ENCODE measurements at regions not wholly inside any gene's neighbourhood (a gene's known extent, or its start where the extent isn't known, plus 50 kb on each side); places are given as distances from the start of the nearest gene placed in this dataset.

DNA sequence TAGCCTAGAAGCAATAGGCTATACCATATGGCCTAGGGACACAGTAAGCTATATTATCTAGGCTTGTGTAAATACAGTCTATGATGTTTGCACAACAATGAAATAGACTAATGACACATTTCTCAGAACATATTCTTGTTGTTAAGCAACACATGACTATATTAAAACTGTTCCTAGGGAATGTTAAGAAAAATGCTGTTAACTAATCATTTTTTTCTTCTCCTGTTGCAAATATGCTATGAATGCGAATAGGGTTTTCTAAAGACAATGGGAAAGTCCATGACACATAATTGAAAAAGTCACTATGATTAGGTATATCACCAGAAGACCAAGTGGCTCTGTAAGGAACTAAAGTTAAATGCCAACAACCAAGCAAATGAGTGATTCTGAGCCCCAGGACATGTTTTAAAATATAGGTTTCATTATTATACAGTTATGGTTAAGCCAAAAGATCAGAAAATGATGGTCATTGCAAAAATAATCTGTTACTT, 454.0 kb upstream of the SORCS1 start:
- no peak for TF ChIP-seq EZH2 (IDR thresholded peaks at IDR 0.05; ENCODE audit: low read length, missing control alignments)
- TF ChIP-seq, protein P1, sequence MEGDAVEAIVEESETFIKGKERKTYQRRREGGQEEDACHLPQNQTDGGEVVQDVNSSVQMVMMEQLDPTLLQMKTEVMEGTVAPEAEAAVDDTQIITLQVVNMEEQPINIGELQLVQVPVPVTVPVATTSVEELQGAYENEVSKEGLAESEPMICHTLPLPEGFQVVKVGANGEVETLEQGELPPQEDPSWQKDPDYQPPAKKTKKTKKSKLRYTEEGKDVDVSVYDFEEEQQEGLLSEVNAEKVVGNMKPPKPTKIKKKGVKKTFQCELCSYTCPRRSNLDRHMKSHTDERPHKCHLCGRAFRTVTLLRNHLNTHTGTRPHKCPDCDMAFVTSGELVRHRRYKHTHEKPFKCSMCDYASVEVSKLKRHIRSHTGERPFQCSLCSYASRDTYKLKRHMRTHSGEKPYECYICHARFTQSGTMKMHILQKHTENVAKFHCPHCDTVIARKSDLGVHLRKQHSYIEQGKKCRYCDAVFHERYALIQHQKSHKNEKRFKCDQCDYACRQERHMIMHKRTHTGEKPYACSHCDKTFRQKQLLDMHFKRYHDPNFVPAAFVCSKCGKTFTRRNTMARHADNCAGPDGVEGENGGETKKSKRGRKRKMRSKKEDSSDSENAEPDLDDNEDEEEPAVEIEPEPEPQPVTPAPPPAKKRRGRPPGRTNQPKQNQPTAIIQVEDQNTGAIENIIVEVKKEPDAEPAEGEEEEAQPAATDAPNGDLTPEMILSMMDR (conservative IDR thresholded peaks at IDR 0.05 in 1 of 2, IDR thresholded peaks at IDR 0.05 in 1 of 2; ENCODE audit: low read depth in 1 of 2, low read length in 2 of 2): no peak
- H3K9ac ChIP-seq (ENCODE audit: insufficient read depth, low read length): no peak overlapping the region
- H3K4me3 ChIP-seq (replicated peaks in 1 of 4; ENCODE audit: control extremely low read depth in 1 of 4, insufficient read depth in 1 of 4, low read depth in 3 of 4, low read length in 4 of 4): no peak overlapping the region
- no peaks in the 10 kb centered on the region for H3K4me1 ChIP-seq (ENCODE audit: control insufficient read depth, extremely low read depth, insufficient read depth, low read length)
- H3K4me2 ChIP-seq (ENCODE audit: extremely low read depth, insufficient read depth, low read length): no peak overlapping the region
- H4K20me1 ChIP-seq (ENCODE audit: control insufficient read depth, extremely low read depth, insufficient read depth, low read length): no peaks in the 10 kb centered on the region
- H3K36me3 ChIP-seq (ENCODE audit: control insufficient read depth, insufficient read depth, low read length): no peaks in the 10 kb centered on the region
- peak in 1 of 2 donors; percentile 9 for DNase-seq (ENCODE audit: low read depth in 2 of 2)
- no peak overlapping the region for H3K27ac ChIP-seq (ENCODE audit: insufficient read depth, low read length)
- no peaks in the 10 kb centered on the region for H3K79me2 ChIP-seq (ENCODE audit: control insufficient read depth, insufficient read depth, low read length)
- no peaks in the 10 kb centered on the region for H3K27me3 ChIP-seq (ENCODE audit: control insufficient read depth, insufficient read depth, low read length)
- H3K9me3 ChIP-seq (ENCODE audit: control insufficient read depth, insufficient read depth, low read depth, low read length): no peaks in the 10 kb centered on the region
- no peak overlapping the region for H2AFZ ChIP-seq (ENCODE audit: low read length)

DNA sequence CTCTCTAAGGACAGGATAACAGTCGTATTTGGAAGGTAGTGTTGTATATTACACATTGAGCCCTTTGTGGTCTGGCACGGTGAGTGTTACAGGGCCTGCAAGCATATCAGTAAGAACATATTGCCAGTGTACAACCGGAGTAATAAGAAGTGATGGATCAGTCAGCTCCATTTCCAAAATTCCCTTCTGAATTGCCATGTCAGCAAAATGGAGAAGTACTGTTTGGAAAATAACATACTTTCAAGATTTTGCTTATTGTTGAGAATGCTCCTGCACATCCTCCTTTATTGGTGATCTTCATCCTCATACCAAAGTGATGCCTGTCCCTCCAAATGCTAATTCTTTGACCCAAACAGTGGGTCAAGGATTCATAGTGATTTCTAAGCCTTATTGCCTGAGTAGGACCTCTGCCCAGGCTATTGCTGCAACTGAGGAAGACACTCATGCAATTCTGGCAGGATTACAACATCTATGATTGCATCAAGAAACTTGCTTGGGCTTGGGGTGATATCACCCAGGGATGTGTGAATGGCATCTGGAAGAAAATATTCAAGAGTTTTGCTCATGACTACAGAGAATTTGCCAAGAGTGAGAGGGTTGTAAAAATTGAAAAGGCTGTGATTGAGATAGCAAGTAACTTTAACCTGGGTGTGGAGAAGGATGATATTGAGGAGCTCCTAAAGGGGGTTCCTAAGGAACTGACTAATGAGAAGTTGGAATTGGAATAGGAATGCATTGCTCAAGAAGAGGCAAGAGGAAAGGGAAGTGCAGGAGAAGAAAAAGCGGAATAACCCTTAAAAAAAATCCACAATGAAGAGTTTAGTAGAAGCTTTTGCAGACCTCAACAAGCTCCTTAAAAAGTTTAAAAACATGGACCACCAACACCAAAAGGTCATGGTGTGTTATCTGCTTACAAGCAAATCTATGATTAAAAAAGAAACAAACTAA, 452.2 kb upstream of the SORCS1 start:
- no peaks in the 10 kb centered on the region for H3K9me3 ChIP-seq (ENCODE audit: control insufficient read depth, insufficient read depth, low read depth, low read length)
- TF ChIP-seq EZH2 (IDR thresholded peaks at IDR 0.05; ENCODE audit: low read length, missing control alignments): no peak
- TF ChIP-seq, protein P1 (conservative IDR thresholded peaks at IDR 0.05 in 1 of 2, IDR thresholded peaks at IDR 0.05 in 1 of 2; ENCODE audit: low read depth in 1 of 2, low read length in 2 of 2): no peak
- H3K79me2 ChIP-seq (ENCODE audit: control insufficient read depth, insufficient read depth, low read length): no peaks in the 10 kb centered on the region
- no peaks in the 10 kb centered on the region for H3K36me3 ChIP-seq (ENCODE audit: control insufficient read depth, insufficient read depth, low read length)
- no peak overlapping the region for H2AFZ ChIP-seq (ENCODE audit: low read length)
- H3K27ac ChIP-seq (ENCODE audit: insufficient read depth, low read length): no peak overlapping the region
- no peak overlapping the region for H3K4me3 ChIP-seq (replicated peaks in 1 of 4; ENCODE audit: control extremely low read depth in 1 of 4, insufficient read depth in 1 of 4, low read depth in 3 of 4, low read length in 4 of 4)
- no peak overlapping the region for H3K4me2 ChIP-seq (ENCODE audit: extremely low read depth, insufficient read depth, low read length)
- no peaks in the 10 kb centered on the region for H3K27me3 ChIP-seq (ENCODE audit: control insufficient read depth, insufficient read depth, low read length)
- DNase-seq (ENCODE audit: low read depth in 2 of 2): peak; percentile 21 to 64
- H3K9ac ChIP-seq (ENCODE audit: insufficient read depth, low read length): no peak overlapping the region
- H3K4me1 ChIP-seq (ENCODE audit: control insufficient read depth, extremely low read depth, insufficient read depth, low read length): no peaks in the 10 kb centered on the region
- H4K20me1 ChIP-seq (ENCODE audit: control insufficient read depth, extremely low read depth, insufficient read depth, low read length): no peaks in the 10 kb centered on the region

DNA sequence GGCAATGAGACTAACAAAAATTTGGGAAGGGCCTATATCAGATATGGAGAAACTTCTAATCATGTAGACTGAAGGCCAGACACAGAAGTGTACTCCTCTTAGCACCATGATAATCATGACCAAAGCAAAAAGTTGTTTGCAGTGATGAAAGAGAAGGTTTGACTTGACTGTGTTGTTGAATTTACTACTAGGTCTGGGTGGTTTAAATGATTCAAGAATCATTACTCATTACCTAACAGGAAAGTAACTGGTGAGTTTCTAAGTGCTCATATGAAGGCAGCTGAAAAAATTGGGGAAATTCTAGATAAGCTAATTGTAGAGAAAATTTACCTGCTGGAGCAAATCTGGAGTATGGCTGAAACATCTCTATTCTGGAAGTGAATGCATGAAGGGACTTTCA, 451.5 kb upstream of the SORCS1 start:
- Histone ChIP-seq H3K4me3 (replicated peaks in 1 of 4; ENCODE audit: control extremely low read depth in 1 of 4, insufficient read depth in 1 of 4, low read depth in 3 of 4, low read length in 4 of 4) (no peak overlapping the region), H3K9ac (ENCODE audit: insufficient read depth, low read length) (no peak overlapping the region), H4K20me1 (ENCODE audit: control insufficient read depth, extremely low read depth, insufficient read depth, low read length) (no peaks in the 10 kb centered on the region), H3K4me1 (ENCODE audit: control insufficient read depth, extremely low read depth, insufficient read depth, low read length) (no peaks in the 10 kb centered on the region), H3K79me2 (ENCODE audit: control insufficient read depth, insufficient read depth, low read length) (no peaks in the 10 kb centered on the region), H3K4me2 (ENCODE audit: extremely low read depth, insufficient read depth, low read length) (no peak overlapping the region), H3K27ac (ENCODE audit: insufficient read depth, low read length) (no peak overlapping the region), H3K9me3 (ENCODE audit: control insufficient read depth, insufficient read depth, low read depth, low read length) (no peaks in the 10 kb centered on the region), H3K36me3 (ENCODE audit: control insufficient read depth, insufficient read depth, low read length) (no peaks in the 10 kb centered on the region), H2AFZ (ENCODE audit: low read length) (no peak overlapping the region), H3K27me3 (ENCODE audit: control insufficient read depth, insufficient read depth, low read length) (no peaks in the 10 kb centered on the region)
- TF ChIP-seq, protein P1 (conservative IDR thresholded peaks at IDR 0.05 in 1 of 2, IDR thresholded peaks at IDR 0.05 in 1 of 2; ENCODE audit: low read depth in 1 of 2, low read length in 2 of 2): no peak
- no peak for TF ChIP-seq EZH2 (IDR thresholded peaks at IDR 0.05; ENCODE audit: low read length, missing control alignments)
- DNase-seq (ENCODE audit: low read depth in 2 of 2): no peak

Data from fibroblast of lung (primary cell).